Urothelium cell line (cell line): ENCODE measurements at regions not wholly inside any gene's neighbourhood (a gene's known extent, or its start where the extent isn't known, plus 50 kb on each side); places are given as distances from the start of the nearest gene placed in this dataset.
A peak's percentile ranks its signal among the peaks of the same experiment; 100 is the strongest.
"Not testable (repeated sequence)": the region's sequence is repeated elsewhere in the genome, so short reads cannot be mapped to it uniquely, and the experiment has no call there.

Experiments
- DNase-seq: peaks from one replicate; pipeline ENCODE4 v3.0.0; 2011; ENCODE audit warnings: low spot score, mixed read lengths
- FAIRE-seq: peaks from 2 replicates; lab custom pipeline; 2011; peaks lifted over from hg19 to GRCh38; lab: Jason Lieb, UNC

GRCh38 chr9:135173066-135173465 is 85.6 kb downstream of the OLFM1 start:
- FAIRE-seq (no peak), DNase-seq (no peak)

- FAIRE-seq = no peak
- DNase-seq = no peak
These were observed 86.8 kb downstream of the OLFM1 start for GRCh38 chr9:135174248-135174647.

- FAIRE-seq (no peak), DNase-seq (no peak)
These were observed 87.5 kb downstream of the OLFM1 start for GRCh38 chr9:135174981-135175380.

- FAIRE-seq = no peak
- no peak for DNase-seq
These were observed 88.8 kb downstream of the OLFM1 start for GRCh38 chr9:135176284-135176683.

- not testable (repeated sequence) for DNase-seq
- peak; percentile 69 for FAIRE-seq
These were observed 90.1 kb downstream of the OLFM1 start for GRCh38 chr9:135177562-135177961.

GRCh38 chr9:135178498-135178897 is 91.0 kb downstream of the OLFM1 start:
- no peak for DNase-seq
- FAIRE-seq = no peak

GRCh38 chr9:135179041-135179440 is 91.6 kb downstream of the OLFM1 start:
- DNase-seq = no peak
- FAIRE-seq = no peak

GRCh38 chr9:135179976-135180375 is 92.5 kb downstream of the OLFM1 start:
- no peak for DNase-seq
- FAIRE-seq = no peak

- DNase-seq (no peak), FAIRE-seq (no peak)
These were observed 93.1 kb downstream of the OLFM1 start for GRCh38 chr9:135180586-135180985.

- FAIRE-seq (no peak), DNase-seq (no peak)
These were observed 93.9 kb downstream of the OLFM1 start for GRCh38 chr9:135181336-135181735.

GRCh38 chr9:135181841-135182240 is 94.4 kb downstream of the OLFM1 start:
- FAIRE-seq, DNase-seq: not testable (repeated sequence)

- DNase-seq (no peak), FAIRE-seq (no peak)
These were observed 95.6 kb downstream of the OLFM1 start for GRCh38 chr9:135183069-135183468.

- FAIRE-seq (no peak), DNase-seq (no peak)
These were observed 96.2 kb downstream of the OLFM1 start for GRCh38 chr9:135183528-135184180.

- FAIRE-seq = no peak
- no peak for DNase-seq
These were observed 96.9 kb downstream of the OLFM1 start for GRCh38 chr9:135184181-135185053.

- FAIRE-seq = no peak
- DNase-seq = no peak
These were observed 97.6 kb downstream of the OLFM1 start for GRCh38 chr9:135185060-135185459.

GRCh38 chr9:135186248-135187164 is 99.0 kb downstream of the OLFM1 start:
- FAIRE-seq (no peak), DNase-seq (no peak)

- no peak for DNase-seq
- no peak for FAIRE-seq
These were observed 99.9 kb downstream of the OLFM1 start for GRCh38 chr9:135187365-135187764.

GRCh38 chr9:135188681-135189151 is 101.2 kb downstream of the OLFM1 start:
- FAIRE-seq (peak; percentile 85), DNase-seq (no peak)

GRCh38 chr9:135189497-135189896 is 102.0 kb downstream of the OLFM1 start:
- FAIRE-seq = no peak
- no peak for DNase-seq

GRCh38 chr9:135190789-135191577 is 103.5 kb downstream of the OLFM1 start:
- FAIRE-seq (no peak), DNase-seq (no peak)
